Neural crest cell (in vitro differentiated cells): ENCODE measurements at regions not wholly inside any gene's neighbourhood (a gene's known extent, or its start where the extent isn't known, plus 50 kb on each side); places are given as distances from the start of the nearest gene placed in this dataset.

Experiments
- DNase-seq: peaks from one replicate; pipeline ENCODE4 v3.0.0; 2021; ENCODE audit warnings: low read depth, mixed read lengths, low spot score
- H3K27ac Mint-ChIP-seq: one replicate; pipeline ENCODE4 v1.8.0; 2021; ENCODE audit warnings: mild to moderate bottlenecking, mixed read lengths; ENCODE audit not compliant: unreplicated experiment
- H3K27me3 Mint-ChIP-seq: 2 replicates; pipeline ENCODE4 v1.8.0; 2021; ENCODE audit warnings: low read depth, mild to moderate bottlenecking, mixed read lengths
- H3K36me3 Mint-ChIP-seq: 2 replicates; pipeline ENCODE4 v1.8.0; 2021; ENCODE audit warnings: low read depth, mild to moderate bottlenecking, mixed read lengths
- H3K4me1 Mint-ChIP-seq: 2 replicates; pipeline ENCODE4 v1.8.0; 2021; ENCODE audit warnings: mixed read lengths
- H3K4me3 Mint-ChIP-seq: one replicate; pipeline ENCODE4 v1.8.0; 2021; ENCODE audit warnings: mild to moderate bottlenecking, mixed read lengths
- H3K9me3 Mint-ChIP-seq: 2 replicates; pipeline ENCODE4 v1.8.0; 2021; ENCODE audit warnings: mixed read lengths
- TF ChIP-seq, protein P1 (sequence below): fragments of 200-600 bp; sonication (generic); conservative IDR thresholded peaks from 2 replicates; pipeline ENCODE4 v1.5.0; 2021; ENCODE audit warnings: antibody characterized with exemption, mild to moderate bottlenecking

DNA sequence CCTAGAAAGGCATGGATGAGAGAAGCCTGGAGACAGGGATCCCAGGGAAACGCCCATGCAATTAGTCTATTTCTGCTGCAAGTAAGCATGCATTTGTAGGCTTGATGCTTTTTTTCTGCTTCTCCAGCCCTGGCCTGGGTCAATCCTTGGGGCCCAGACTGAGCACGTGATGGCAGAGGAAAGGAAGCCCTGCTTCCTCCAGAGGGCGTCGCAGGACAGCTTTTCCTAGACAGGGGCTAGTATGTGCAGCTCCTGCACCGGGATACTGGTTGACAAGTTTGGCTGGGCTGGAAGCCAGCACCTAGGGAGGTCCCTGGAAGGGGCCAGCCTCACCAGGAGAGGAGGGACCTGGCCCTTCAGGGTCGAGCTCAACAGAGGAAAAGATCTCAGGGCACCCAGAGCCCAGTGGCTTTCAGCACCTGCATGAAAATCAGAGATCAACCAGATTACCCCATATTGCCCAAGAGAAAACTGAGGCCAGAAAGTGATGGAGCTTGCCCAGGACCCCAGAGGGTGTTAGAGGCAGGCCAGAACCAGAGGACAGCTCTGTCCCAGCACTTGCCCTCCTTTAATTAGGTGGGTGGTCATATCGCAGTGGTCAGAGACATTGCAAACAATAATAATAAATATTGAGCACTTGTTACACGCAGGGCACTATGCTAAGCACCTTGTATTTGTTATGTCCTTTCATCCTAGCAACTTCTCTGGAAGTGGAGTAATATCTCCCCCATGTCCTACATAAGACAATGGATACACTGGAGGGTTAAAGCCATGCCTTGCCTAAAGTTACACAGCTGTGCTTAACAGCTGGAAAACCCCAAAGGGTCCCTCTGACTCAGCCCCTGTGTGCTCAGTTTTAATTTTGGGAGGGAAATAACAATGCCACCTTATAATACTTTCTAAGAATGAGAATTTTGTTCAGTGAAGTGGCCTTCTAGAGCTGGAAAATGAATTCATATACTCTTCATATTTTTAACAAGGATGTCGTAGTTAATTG, 67.1 kb downstream of the KLF4 start:
- Mint-ChIP-seq H3K4me1 (peaks cover 14% of the 10 kb centered on the region), H3K4me3 (no peak overlapping the region), H3K9me3 (no peaks in the 10 kb centered on the region), H3K27me3 (no peaks in the 10 kb centered on the region), H3K36me3 (no peaks in the 10 kb centered on the region), H3K27ac (no peak overlapping the region)
- peak; percentile 68 for DNase-seq
- TF ChIP-seq, protein P1, sequence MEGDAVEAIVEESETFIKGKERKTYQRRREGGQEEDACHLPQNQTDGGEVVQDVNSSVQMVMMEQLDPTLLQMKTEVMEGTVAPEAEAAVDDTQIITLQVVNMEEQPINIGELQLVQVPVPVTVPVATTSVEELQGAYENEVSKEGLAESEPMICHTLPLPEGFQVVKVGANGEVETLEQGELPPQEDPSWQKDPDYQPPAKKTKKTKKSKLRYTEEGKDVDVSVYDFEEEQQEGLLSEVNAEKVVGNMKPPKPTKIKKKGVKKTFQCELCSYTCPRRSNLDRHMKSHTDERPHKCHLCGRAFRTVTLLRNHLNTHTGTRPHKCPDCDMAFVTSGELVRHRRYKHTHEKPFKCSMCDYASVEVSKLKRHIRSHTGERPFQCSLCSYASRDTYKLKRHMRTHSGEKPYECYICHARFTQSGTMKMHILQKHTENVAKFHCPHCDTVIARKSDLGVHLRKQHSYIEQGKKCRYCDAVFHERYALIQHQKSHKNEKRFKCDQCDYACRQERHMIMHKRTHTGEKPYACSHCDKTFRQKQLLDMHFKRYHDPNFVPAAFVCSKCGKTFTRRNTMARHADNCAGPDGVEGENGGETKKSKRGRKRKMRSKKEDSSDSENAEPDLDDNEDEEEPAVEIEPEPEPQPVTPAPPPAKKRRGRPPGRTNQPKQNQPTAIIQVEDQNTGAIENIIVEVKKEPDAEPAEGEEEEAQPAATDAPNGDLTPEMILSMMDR, result peak; percentile 75

GRCh38 chr9:107410420-107410819, 79.1 kb downstream of the KLF4 start:
- H3K4me1 Mint-ChIP-seq, result no peaks in the 10 kb centered on the region
- no peaks in the 10 kb centered on the region for H3K36me3 Mint-ChIP-seq
- no peaks in the 10 kb centered on the region for H3K9me3 Mint-ChIP-seq
- H3K4me3 Mint-ChIP-seq, result no peak overlapping the region
- TF ChIP-seq, protein P1, result no peak
- DNase-seq, result no peak
- no peaks in the 10 kb centered on the region for H3K27me3 Mint-ChIP-seq
- no peak overlapping the region for H3K27ac Mint-ChIP-seq

DNA sequence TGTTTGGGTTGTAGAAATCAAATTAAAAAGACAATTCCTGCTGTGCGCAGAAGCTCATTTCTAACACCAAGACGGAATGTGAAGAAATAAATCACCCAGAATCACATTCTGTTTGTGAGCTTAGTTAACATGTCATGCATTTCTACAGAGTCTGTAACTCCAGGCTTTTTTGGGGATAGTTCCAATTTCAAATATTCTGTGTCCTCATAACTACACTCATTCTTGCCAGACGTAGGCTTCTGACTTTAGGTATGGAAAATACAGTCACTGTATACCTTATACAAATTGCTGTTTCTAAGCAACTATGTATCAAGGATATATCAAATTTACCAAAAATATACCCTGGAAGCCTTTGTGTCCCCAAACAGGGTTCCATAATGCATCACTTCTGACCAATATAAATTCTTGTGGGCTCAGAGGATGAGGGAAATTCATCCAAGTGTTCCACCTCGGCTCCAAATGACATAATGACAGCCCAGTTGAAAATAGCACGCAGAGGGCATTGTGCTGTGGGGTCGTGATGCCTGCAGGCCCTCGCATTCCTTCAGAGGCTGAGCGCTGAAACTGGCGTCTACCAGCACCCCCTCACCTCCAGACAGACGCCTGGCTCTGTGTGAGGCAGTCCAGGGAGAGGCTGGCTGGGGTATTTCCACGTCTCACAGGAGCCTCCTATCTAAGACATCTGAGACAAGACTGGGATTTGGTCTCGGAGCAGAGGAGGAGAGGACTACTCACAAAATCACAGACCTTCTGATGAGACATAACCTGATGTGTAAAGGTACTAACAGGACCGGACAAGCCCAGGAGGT, 79.8 kb downstream of the KLF4 start:
- no peak overlapping the region for H3K4me3 Mint-ChIP-seq
- TF ChIP-seq, protein P1, result no peak
- no peaks in the 10 kb centered on the region for H3K36me3 Mint-ChIP-seq
- no peaks in the 10 kb centered on the region for H3K9me3 Mint-ChIP-seq
- H3K27me3 Mint-ChIP-seq, result no peaks in the 10 kb centered on the region
- no peak overlapping the region for H3K27ac Mint-ChIP-seq
- DNase-seq, result no peak
- no peaks in the 10 kb centered on the region for H3K4me1 Mint-ChIP-seq

GRCh38 chr9:107407675-107408074, 81.9 kb downstream of the KLF4 start:
- no peak overlapping the region for H3K4me3 Mint-ChIP-seq
- H3K27ac Mint-ChIP-seq, result no peak overlapping the region
- H3K36me3 Mint-ChIP-seq, result no peaks in the 10 kb centered on the region
- no peaks in the 10 kb centered on the region for H3K4me1 Mint-ChIP-seq
- no peaks in the 10 kb centered on the region for H3K27me3 Mint-ChIP-seq
- DNase-seq, result no peak
- TF ChIP-seq, protein P1, result no peak
- H3K9me3 Mint-ChIP-seq, result no peaks in the 10 kb centered on the region

DNA sequence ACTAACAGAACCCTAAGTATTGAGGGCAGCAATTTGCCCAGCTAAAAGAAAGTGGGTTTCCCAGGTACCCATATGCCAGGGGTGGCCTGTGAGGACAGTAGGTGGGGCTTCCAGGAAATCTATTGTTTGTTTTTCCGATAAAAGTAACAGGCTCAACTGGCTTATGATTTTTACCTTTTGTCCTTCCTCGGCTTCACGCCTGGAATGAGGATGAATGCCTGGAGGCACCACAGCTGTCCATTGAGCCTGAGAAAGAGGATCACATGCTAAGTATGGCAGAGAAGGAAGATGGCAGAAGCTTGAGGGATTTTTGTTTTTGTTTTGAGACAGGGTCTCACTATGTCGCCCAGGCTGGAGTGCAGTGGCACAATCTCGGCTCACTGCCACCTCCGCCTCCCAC, 84.1 kb downstream of the KLF4 start:
- no peak overlapping the region for H3K4me3 Mint-ChIP-seq
- TF ChIP-seq, protein P1, result no peak
- no peak overlapping the region for H3K27ac Mint-ChIP-seq
- DNase-seq, result no peak
- H3K36me3 Mint-ChIP-seq, result no peaks in the 10 kb centered on the region
- H3K27me3 Mint-ChIP-seq, result no peaks in the 10 kb centered on the region
- peaks cover 4% of the 10 kb centered on the region for H3K9me3 Mint-ChIP-seq
- no peaks in the 10 kb centered on the region for H3K4me1 Mint-ChIP-seq
